NCI-H1092 treated with DMSO at 0.1 percent for 48 hours (cell line): ENCODE measurements at regions not wholly inside any gene's neighbourhood (a gene's known extent, or its start where the extent isn't known, plus 50 kb on each side); places are given as distances from the start of the nearest gene placed in this dataset.
"Not testable (repeated sequence)": the region's sequence is repeated elsewhere in the genome, so short reads cannot be mapped to it uniquely, and the experiment has no call there.

ENCODE experiments used
- DNase-seq: peaks from one replicate; lab custom pipeline; 2025; lab: John Stamatoyannopoulos, UW

DNA sequence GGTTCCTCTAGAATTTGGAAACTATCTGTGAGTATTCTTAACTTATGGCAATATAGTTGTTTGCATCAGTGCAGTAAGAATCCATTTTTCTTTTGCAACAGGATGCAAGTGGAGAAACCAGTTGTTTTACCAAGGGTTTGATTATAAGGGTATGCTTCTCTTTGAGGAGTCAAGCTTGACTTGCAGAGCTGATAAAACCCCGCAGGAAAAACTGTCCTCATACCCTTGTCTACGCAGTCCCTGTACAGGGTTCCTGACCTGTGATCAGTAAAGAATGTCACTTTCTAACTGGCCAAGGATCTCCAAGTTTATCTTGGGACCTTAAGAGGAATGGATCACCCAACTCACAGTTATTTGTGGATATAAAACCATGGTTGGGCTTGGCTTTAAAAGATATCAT is 161.1 kb upstream of the OLIG3 start:
- no peak for DNase-seq

- DNase-seq = no peak
Observed at GRCh38 chr6:137656735-137657134, 162.5 kb upstream of the OLIG3 start.

DNA sequence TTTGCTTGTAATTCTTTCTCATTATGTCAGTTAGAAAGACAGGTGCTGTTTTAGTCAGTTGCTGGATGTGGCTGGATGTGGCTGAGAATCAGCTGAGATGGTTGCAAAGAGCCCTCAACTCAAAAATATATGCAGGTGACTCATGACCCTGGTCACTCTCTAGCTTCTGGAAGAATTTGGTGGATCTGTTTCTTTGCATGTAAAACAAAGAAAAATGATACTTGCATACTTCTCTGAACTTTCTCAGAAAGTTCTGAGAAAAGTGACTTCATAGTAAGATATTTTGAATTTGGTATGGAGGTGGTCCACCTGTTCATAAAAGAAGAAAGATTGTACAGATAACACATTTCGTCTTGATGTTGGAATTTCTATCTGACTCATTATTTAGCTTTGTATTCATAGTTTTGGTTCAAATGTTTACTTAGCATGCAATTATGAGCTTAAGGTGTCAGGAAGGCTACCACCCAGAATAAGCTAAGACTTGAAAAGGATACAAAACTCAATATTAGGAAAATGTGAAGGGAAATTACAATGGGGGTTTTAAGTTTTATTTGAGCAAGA is 163.2 kb upstream of the OLIG3 start:
- DNase-seq = no peak

DNA sequence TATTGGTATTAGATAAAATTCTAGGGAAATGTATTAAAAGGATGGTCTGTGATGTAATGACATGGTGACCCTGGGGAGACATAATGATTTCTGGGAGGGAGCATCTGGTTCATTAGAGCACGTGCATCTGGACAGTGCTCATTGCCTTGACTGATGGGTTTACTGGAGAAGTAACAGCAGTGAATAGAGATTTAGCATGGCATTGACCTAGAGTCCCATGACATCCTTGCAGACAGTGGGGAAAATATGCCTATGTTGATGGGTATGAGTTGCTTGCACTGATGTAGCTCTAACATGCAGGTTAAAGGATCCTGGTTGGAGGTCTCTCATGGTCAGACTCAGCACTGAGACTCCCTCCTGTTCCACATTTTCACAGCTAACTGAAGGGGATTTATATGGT is 164.1 kb upstream of the OLIG3 start:
- no peak for DNase-seq

DNA sequence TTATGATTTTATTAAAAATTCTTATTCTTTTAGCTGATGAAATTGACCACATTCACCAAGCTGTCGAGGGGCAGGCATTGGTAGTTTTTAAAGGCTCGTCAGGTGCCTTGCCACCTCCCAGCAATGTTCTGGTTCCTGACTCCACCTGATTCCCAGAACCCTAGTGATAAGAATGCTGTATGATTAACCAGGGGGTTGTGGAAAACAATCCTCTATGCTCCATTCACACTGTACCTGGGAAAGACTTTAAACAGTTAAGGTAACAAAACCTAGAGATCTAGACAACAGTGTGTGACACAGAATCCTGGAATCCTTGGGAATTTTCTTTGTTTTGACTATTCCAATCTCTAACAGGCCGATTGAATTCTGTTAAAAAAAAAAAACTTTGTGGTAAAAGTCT is 165.7 kb upstream of the OLIG3 start:
- no peak for DNase-seq

DNA sequence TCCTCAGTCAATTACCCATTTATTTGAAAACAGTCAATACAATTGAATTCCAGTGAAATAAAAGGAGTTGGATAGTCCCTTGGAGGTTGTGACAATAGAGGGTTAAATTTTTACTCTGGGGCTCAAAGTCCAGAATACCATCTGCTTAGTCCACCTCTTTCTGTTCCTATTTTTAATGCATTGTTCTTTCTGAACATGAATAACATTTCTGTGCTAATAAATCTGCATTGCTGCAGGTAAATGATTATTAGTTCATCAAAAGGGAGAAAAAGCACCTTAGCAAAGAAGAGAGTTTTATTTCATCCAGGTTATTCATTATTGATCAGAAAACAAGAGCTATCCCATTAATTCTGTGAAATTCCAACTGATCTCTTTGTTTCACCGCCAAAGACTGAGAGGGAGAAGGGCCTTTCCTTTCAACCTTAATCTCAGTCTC is 166.1 kb upstream of the OLIG3 start:
- DNase-seq = no peak

- no peak for DNase-seq
Observed at GRCh38 chr6:137661601-137662000, 167.4 kb upstream of the OLIG3 start.

DNA sequence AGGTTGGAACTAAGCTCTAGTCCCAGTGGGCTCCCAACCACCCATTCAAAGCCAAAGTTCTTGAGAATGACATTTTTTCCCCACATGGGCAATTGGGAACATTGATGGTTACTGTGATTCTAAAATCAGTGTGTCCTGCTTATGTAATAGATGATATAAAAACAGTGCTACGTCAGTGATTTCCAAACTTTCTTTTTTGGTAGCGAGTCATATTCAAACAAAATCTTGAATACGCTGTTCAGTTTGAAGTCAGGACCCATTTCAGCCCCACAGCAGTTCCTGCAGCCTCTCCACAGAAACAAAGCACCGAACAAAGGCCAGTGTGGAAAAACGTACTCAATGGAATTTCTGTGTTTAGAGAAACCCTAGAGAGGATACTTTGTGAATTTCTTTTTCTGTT is 170.0 kb upstream of the OLIG3 start:
- no peak for DNase-seq

DNA sequence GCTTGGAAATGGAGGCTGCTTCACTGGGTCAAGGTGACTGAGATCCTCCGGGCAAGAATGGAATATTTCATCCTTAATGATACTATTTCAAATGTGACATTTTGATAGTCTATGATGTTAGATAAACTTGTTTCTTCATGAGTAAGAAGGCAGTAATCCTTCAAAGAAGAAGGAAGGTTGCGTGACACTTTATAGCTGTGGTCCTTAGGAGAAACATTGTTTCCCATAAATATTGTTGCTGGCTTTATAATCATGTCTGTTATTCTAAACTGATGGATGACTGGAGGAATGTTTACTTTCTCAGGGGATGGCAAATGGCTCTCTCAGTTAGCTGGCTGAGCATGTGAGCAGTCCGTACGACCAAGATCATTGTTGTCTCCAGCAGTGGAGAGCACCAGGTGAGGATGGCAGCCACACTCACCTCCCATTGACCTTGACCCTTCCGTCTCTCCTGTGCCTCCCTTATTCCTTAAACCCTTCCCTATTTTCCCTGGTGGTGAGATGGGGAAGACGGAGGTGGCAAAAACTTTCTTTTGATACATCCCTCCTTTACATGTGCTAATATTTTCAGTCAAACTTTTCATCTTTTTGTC is 171.2 kb upstream of the OLIG3 start:
- no peak for DNase-seq

- no peak for DNase-seq
Observed at GRCh38 chr6:137666202-137666774, 172.1 kb upstream of the OLIG3 start.

- no peak for DNase-seq
Observed at GRCh38 chr6:137673603-137674002, 179.4 kb upstream of the OLIG3 start.

DNA sequence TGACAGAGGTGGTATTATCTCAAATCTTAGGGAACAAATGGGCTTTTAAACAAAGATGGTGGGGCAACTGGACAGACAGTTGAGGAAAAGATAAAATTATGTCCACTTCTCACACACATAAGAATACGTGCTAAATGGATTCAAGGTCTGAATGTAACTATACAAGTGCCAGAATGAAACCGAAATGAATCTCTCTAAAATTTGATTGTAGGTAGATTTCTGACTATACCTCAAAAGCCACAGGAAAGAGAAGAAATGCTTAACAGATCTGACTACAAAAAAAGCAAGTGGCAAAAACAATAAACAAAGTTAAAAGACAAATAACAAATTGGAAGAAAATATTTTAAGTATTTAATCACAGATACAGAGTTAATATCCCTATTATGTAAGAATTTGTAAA is 182.7 kb upstream of the OLIG3 start:
- DNase-seq = no peak

GRCh38 chr6:137677709-137678108 is 183.5 kb upstream of the OLIG3 start:
- no peak for DNase-seq

DNA sequence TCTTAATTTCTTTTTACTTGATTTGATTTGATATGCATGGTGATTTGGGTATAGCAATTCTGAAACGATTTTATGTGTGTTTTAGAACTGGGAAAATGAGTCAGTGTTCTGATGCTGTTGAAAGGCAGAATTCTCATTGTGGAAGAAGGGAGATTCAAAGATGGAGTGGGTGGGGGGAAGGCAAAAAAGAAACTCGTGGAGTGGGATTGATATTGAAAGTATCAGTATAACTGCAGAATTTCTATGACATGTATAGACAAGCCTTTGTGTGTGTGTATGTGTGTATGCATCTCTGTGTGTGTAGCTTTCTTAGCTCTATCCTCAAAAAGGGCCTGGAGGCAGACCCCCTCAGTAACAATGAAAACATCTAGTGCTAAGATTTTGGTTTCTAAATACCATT is 184.3 kb upstream of the OLIG3 start:
- DNase-seq = no peak

DNA sequence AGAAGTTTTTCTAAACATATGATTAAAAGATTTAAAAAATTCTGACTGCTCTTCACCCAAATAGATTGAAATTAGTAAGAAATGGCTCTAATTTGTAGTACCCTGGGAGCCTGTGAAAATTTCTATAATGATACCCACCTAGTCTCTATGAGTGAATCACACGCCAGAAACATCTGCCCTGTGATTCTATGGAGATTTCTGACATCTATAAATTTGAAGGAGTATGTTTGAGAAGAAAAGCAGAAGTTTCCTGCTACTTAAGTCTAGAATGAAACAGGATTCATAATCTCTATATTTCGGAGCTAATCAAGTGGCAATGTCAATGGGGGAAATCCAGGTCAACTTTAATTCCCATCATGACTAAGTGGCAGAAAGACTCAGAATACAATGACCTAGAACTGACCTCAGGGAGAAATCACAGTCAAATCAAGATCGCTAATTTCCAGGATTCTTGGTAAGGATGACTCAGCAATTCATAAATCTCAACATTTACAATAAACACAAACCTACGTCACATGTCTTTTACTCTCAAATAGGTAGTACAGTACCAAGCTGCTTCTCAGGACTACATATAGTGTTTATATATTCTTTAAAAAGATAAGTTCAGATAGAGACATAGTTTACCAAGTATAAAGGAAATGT is 186.2 kb upstream of the TNFAIP3 start:
- DNase-seq = no peak

DNA sequence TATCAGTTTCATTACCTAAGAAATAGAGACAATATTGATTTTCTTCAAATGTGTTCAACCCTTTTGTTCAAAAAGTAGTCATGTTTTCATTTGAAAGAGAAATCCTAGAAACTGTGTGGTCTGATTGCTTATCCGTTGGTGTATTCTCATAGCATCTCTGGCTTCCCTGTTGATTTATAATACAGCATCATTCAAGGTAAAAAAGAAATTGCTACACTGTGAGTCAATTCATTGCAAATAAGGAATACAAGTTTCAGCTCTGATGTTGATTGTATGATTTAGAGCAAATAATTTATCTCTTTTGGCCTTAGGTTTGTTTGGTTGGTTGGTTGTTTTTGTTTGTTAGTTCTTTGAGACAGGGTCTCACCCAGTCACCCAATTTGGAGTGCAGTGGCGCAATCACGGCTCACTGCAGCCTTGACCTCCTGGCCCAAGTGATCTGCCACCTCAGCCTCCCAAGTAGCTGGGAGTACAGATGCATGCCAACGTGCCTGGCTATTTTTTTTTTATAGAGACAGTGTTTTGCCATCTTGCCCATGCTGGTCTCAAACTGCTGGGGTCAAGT is 185.5 kb upstream of the TNFAIP3 start:
- DNase-seq = no peak

DNA sequence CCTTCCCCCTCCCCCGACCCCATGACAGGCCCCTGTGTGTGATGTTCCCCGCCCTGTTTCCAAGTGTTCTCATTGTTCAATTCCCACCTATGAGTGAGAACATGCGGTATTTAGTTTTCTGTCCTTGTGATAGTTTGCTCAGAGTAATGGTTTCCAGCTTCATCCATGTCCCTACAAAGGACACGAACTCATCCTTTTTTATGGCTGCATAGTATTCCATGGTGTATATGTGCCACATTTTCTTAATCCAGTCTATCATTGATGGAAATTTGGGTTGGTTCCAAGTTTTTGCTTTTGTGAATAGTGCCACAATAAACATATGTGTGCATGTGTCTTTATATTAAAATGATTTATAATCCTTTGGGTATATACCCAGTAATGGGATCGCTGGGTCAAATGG is 184.4 kb upstream of the TNFAIP3 start:
- not testable (repeated sequence) for DNase-seq

- DNase-seq = no peak
Observed at GRCh38 chr6:137683916-137684315, 183.1 kb upstream of the TNFAIP3 start.

- DNase-seq = no peak
Observed at GRCh38 chr6:137685798-137686375, 181.2 kb upstream of the TNFAIP3 start.

GRCh38 chr6:137687818-137688217 is 179.2 kb upstream of the TNFAIP3 start:
- no peak for DNase-seq

DNA sequence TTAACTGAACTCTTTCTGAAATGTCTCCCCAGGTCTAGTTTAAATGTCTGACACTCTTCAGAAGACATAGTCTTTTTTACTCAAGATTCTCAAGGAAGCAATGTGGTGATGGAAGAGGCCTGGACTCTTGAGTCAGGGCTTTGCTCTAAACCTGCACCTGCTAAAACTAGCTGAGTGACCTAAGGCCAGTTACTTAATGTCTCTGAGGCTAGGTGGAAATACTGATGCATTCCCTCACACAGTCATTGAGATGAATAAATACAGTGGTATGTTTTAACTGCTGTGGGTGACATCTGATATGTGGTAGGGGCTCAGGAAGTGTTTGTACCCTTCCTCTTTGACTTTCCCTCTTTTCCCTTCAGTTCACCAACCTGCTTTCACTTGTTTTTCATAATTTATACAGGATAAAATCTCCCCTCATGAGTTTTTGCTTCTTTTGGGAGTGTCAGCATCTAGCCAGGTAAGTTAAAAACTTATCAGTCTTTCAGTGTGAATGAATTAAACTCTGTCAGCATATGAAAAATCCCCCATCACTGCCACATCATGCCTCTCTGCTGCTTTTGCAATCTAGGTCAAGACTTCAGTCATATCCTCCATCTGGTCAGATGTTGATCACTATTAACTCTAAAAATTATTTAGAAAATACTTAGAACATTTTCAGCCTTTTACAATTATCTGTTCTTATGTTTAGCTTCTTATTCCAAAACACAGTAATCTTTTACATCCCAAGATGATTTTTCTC is 178.7 kb upstream of the TNFAIP3 start:
- DNase-seq = no peak

- no peak for DNase-seq
Observed at GRCh38 chr6:137689377-137689776, 177.7 kb upstream of the TNFAIP3 start.
